Transverse colon (tissue), 4 donors: ENCODE measurements at regions not wholly inside any gene's neighbourhood (a gene's known extent, or its start where the extent isn't known, plus 50 kb on each side); places are given as distances from the start of the nearest gene placed in this dataset.

Source experiments
- DNase-seq: peaks from one replicate; pipeline ENCODE4 v3.0.0-alpha.2; 2019
- H3K27ac ChIP-seq, 4 donors: fragments of 200-600 bp; sonication (generic); 2 replicates each; pipeline ENCODE4 v1.5.1; 2016 to 2018; ENCODE audit warnings: inconsistent platforms in 4 of 4
- H3K27me3 ChIP-seq: fragments of 200-600 bp; sonication (generic); 2 replicates; pipeline ENCODE4 v1.5.1; 2017; ENCODE audit warnings: inconsistent platforms
- H3K36me3 ChIP-seq, 4 donors: fragments of 200-600 bp; sonication (generic); 2 replicates each; pipeline ENCODE4 v1.5.1; 2017 to 2019; ENCODE audit warnings: inconsistent platforms in 4 of 4
- H3K4me1 ChIP-seq, 4 donors: fragments of 200-600 bp; sonication (generic); 2 replicates each; pipeline ENCODE4 v1.5.1; 2017 to 2020; ENCODE audit warnings: inconsistent platforms in 4 of 4
- H3K4me3 ChIP-seq, 4 donors: fragments of 200-600 bp; sonication (generic); 1 replicate in 1 of 4; 2 replicates in 3 of 4; pipeline versions ENCODE4 v1.5.1 to v1.6.1; 2017 to 2019; ENCODE audit warnings: inconsistent platforms in 4 of 4
- H3K9me3 ChIP-seq, 2 donors: fragments of 200-600 bp; sonication (generic); 2 replicates each; pipeline ENCODE4 v1.5.1; 2017 to 2019; ENCODE audit warnings: inconsistent platforms in 2 of 2
- EP300 ChIP-seq: sonication (generic); formaldehyde crosslinking; IDR thresholded peaks from one replicate; pipeline ENCODE4 v1.6.1; 2017; ENCODE audit warnings: antibody characterized with exemption, low read depth
- POLR2A ChIP-seq: fragments of 450-650 bp; IDR thresholded peaks from one replicate; pipeline ENCODE4 v1.6.1; 2016; ENCODE audit warnings: antibody characterized with exemption, mild to moderate bottlenecking, moderate library complexity
- POLR2AphosphoS5 ChIP-seq, 3 donors: sonication (generic); formaldehyde crosslinking; IDR thresholded peaks; one replicate each; pipeline ENCODE4 v1.6.1; 2016; ENCODE audit warnings: antibody characterized with exemption in 3 of 3
- WGBS, 2 donors: methylation state at CpG; one replicate each; pipeline ENCODE4 v1.1.5; 2018; ENCODE audit warnings: low coverage in 1 of 2; 5-methylcytosine and 5-hydroxymethylcytosine counted together
- in situ Hi-C, 4 donors: fragments of 200-750 bp; cut with MboI; loops; one replicate each; pipeline versions ENCODE4 v1.15.0 to v1.15.1; 2017; ENCODE audit warnings: low sequenced_read_pairs in 3 of 4, low pct_ligation_motif_present in 1 of 4, low pct_unique_long_range_greater_than_20kb in 1 of 4
- intact Hi-C: fragments of 100-400 bp; cut with DNase I; formaldehyde crosslinking; loops from one replicate; pipeline ENCODE4 v1.15.1; 2023; ENCODE audit warnings: low total_unique reads
- TF ChIP-seq, protein P1 (sequence below), 5 experiments: fragments of 200-600 bp in 3 of 5; fragments of 450-650 bp in 2 of 5; sonication (generic) in 3 of 5; IDR thresholded peaks; 1 replicate in 2 of 5; 2 replicates in 3 of 5; pipeline ENCODE4 v1.5.1; 2016 to 2017; ENCODE audit warnings: antibody characterized with exemption in 5 of 5, inconsistent platforms in 3 of 5, mild to moderate bottlenecking in 2 of 5, moderate library complexity in 1 of 5

- 67% methylated on average over 5 of the region's 5 CpGs; no CpG with 5 or more reads in 1 of the 2 donors for WGBS, 2 donors
- Histone ChIP-seq H3K36me3 (no peaks in the 10 kb centered on the region), H3K27me3 (no peaks in the 10 kb centered on the region), H3K4me1 (no peaks in the 10 kb centered on the region), H3K9me3 (no peaks in the 10 kb centered on the region), H3K4me3 (no peak overlapping the region), H3K27ac (no peak overlapping the region)
- in situ Hi-C loops (no loop called here), intact Hi-C loops (no loop called here)
- no peak for DNase-seq
- TF ChIP-seq, protein P1, sequence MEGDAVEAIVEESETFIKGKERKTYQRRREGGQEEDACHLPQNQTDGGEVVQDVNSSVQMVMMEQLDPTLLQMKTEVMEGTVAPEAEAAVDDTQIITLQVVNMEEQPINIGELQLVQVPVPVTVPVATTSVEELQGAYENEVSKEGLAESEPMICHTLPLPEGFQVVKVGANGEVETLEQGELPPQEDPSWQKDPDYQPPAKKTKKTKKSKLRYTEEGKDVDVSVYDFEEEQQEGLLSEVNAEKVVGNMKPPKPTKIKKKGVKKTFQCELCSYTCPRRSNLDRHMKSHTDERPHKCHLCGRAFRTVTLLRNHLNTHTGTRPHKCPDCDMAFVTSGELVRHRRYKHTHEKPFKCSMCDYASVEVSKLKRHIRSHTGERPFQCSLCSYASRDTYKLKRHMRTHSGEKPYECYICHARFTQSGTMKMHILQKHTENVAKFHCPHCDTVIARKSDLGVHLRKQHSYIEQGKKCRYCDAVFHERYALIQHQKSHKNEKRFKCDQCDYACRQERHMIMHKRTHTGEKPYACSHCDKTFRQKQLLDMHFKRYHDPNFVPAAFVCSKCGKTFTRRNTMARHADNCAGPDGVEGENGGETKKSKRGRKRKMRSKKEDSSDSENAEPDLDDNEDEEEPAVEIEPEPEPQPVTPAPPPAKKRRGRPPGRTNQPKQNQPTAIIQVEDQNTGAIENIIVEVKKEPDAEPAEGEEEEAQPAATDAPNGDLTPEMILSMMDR (IDR thresholded peaks at IDR 0.05), result no peak
- TF ChIP-seq EP300 (no peak), POLR2A (no peak), POLR2AphosphoS5 (IDR thresholded peaks at IDR 0.05) (no peak)
Observed at GRCh38 chr17:71438631-71439146, 682.1 kb upstream of the SOX9 start.

- Histone ChIP-seq H3K4me3 (no peak overlapping the region), H3K4me1 (no peaks in the 10 kb centered on the region), H3K27me3 (no peaks in the 10 kb centered on the region), H3K27ac (no peak overlapping the region), H3K9me3 (no peaks in the 10 kb centered on the region), H3K36me3 (no peaks in the 10 kb centered on the region)
- DNase-seq, result no peak
- 82 to 87% methylated on average over 8 to 9 of the region's 9 CpGs for WGBS, 2 donors
- intact Hi-C loops, result no loop called here
- TF ChIP-seq, protein P1 (IDR thresholded peaks at IDR 0.05), result no peak
- no peak for TF ChIP-seq POLR2A
- no peak for TF ChIP-seq POLR2AphosphoS5 (IDR thresholded peaks at IDR 0.05)
- no peak for TF ChIP-seq EP300
- in situ Hi-C loops, result no loop called here
Observed at GRCh38 chr17:71440513-71440912, 680.3 kb upstream of the SOX9 start.

DNA sequence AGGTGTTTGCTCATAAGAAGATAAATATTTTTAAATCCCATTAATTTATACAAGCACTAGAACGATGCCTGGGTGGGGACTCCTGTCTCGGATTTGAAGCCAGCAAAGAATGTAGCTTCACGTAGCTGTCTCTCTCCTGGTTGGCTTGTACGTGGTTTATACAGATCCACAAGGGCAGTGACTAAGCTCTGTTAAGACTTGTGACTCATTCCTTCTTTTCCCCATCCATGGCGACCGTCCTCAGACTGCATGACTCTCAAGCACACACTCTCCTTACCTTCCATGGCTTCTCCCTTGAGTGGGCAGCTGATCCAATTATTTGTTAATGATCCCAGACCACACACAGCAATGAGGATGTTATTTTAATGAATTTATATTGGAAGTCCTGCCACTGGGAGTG, 679.7 kb upstream of the SOX9 start:
- Histone ChIP-seq H3K9me3 (no peaks in the 10 kb centered on the region), H3K4me3 (no peak overlapping the region), H3K27ac (no peak overlapping the region), H3K27me3 (no peaks in the 10 kb centered on the region), H3K4me1 (no peaks in the 10 kb centered on the region), H3K36me3 (no peaks in the 10 kb centered on the region)
- TF ChIP-seq, protein P1 (IDR thresholded peaks at IDR 0.05), result no peak
- TF ChIP-seq POLR2AphosphoS5 (IDR thresholded peaks at IDR 0.05), result no peak
- no peak for TF ChIP-seq POLR2A
- TF ChIP-seq EP300, result no peak
- intact Hi-C loops, result no loop called here
- WGBS, 2 donors, result 59 to 79% methylated on average over 4 to 6 of the region's 6 CpGs
- in situ Hi-C loops, result no loop called here
- DNase-seq, result no peak

GRCh38 chr17:71444078-71444477, 676.7 kb upstream of the SOX9 start:
- no peak overlapping the region for H3K27ac ChIP-seq
- TF ChIP-seq POLR2A, result no peak
- TF ChIP-seq, protein P1 (IDR thresholded peaks at IDR 0.05), result no peak
- no peak for TF ChIP-seq POLR2AphosphoS5 (IDR thresholded peaks at IDR 0.05)
- no peak for TF ChIP-seq EP300
- H3K36me3 ChIP-seq, result no peaks in the 10 kb centered on the region
- 64 to 67% methylated on average over 4 of the region's 4 CpGs for WGBS, 2 donors
- intact Hi-C loops, result no loop called here
- H3K27me3 ChIP-seq, result no peaks in the 10 kb centered on the region
- no peaks in the 10 kb centered on the region for H3K4me1 ChIP-seq
- no peak for DNase-seq
- in situ Hi-C loops, result no loop called here
- H3K4me3 ChIP-seq, result no peak overlapping the region
- no peaks in the 10 kb centered on the region for H3K9me3 ChIP-seq
